GM21515 (cell line): ENCODE measurements at regions not wholly inside any gene's neighbourhood (a gene's known extent, or its start where the extent isn't known, plus 50 kb on each side); places are given as distances from the start of the nearest gene placed in this dataset.

Experiments used
- ATAC-seq: cut with Tn5 transposase; IDR thresholded peaks from one replicate; pipeline ENCODE4 v1.9.1; 2021; ENCODE audit not compliant: unreplicated experiment

GRCh38 chr15:100783291-100783690 lies 96.3 kb upstream of the ALDH1A3 start:
- ATAC-seq: no peak

- no peak for ATAC-seq
Measured at GRCh38 chr15:100783760-100784492, 95.7 kb upstream of the ALDH1A3 start.

GRCh38 chr15:100784493-100785180 lies 95.0 kb upstream of the ALDH1A3 start:
- no peak for ATAC-seq

- ATAC-seq: no peak
Measured at GRCh38 chr15:100785181-100786138, 94.2 kb upstream of the ALDH1A3 start.

GRCh38 chr15:100786139-100786531 lies 93.5 kb upstream of the ALDH1A3 start:
- ATAC-seq: no peak

- ATAC-seq: no peak
Measured at GRCh38 chr15:100786901-100787566, 92.6 kb upstream of the ALDH1A3 start.

GRCh38 chr15:100787567-100788417 lies 91.8 kb upstream of the ALDH1A3 start:
- ATAC-seq: no peak

GRCh38 chr15:100788418-100789105 lies 91.1 kb upstream of the ALDH1A3 start:
- no peak for ATAC-seq

- ATAC-seq: no peak
Measured at GRCh38 chr15:100790786-100791265, 88.8 kb upstream of the ALDH1A3 start.

- ATAC-seq: no peak
Measured at GRCh38 chr15:100794008-100794407, 85.6 kb upstream of the ALDH1A3 start.

- no peak for ATAC-seq
Measured at GRCh38 chr15:100801256-100801900, 78.3 kb upstream of the ALDH1A3 start.

GRCh38 chr15:100802421-100803170 lies 77.0 kb upstream of the ALDH1A3 start:
- no peak for ATAC-seq

GRCh38 chr15:100803171-100803440 lies 76.5 kb upstream of the ALDH1A3 start:
- ATAC-seq: no peak

GRCh38 chr15:100806157-100806556 lies 73.5 kb upstream of the ALDH1A3 start:
- ATAC-seq: no peak

- no peak for ATAC-seq
Measured at GRCh38 chr15:100807028-100807427, 72.6 kb upstream of the ALDH1A3 start.

GRCh38 chr15:100808691-100809090 lies 70.9 kb upstream of the ALDH1A3 start:
- no peak for ATAC-seq

GRCh38 chr15:100809151-100809550 lies 70.5 kb upstream of the ALDH1A3 start:
- no peak for ATAC-seq

- no peak for ATAC-seq
Measured at GRCh38 chr15:100809587-100809986, 70.0 kb upstream of the ALDH1A3 start.
